Nucleus accumbens (tissue), 56 donors: ENCODE measurements at regions not wholly inside any gene's neighbourhood (a gene's known extent, or its start where the extent isn't known, plus 50 kb on each side); places are given as distances from the start of the nearest gene placed in this dataset.
"Not testable (repeated sequence)": the region's sequence is repeated elsewhere in the genome, so short reads cannot be mapped to it uniquely, and the experiment has no call there.

Experiments
- DNase-seq, 56 donors: peaks; one replicate each; lab custom pipeline; 2025; lab: John Stamatoyannopoulos, UW

GRCh38 chr5:97568382-97568781 is 385.3 kb upstream of the RIOK2 start:
- DNase-seq = no peak

GRCh38 chr5:97570242-97570641 is 387.2 kb upstream of the RIOK2 start:
- DNase-seq = no peak

- no peak for DNase-seq
Measured at GRCh38 chr5:97575322-97575721, 392.3 kb upstream of the RIOK2 start.

- DNase-seq = no peak
Measured at GRCh38 chr5:97576956-97577355, 393.9 kb upstream of the RIOK2 start.

- DNase-seq = not testable (repeated sequence)
Measured at GRCh38 chr5:97579977-97580376, 396.9 kb upstream of the RIOK2 start.

- DNase-seq = no peak
Measured at GRCh38 chr5:97580746-97581145, 397.7 kb upstream of the RIOK2 start.

GRCh38 chr5:97591781-97592180 is 408.7 kb upstream of the RIOK2 start:
- no peak for DNase-seq

GRCh38 chr5:97600486-97600885 is 417.4 kb upstream of the RIOK2 start:
- no peak for DNase-seq

- no peak for DNase-seq
Measured at GRCh38 chr5:97601651-97602050, 418.6 kb upstream of the RIOK2 start.

- DNase-seq = no peak
Measured at GRCh38 chr5:97606531-97606930, 423.5 kb upstream of the RIOK2 start.

- DNase-seq = no peak
Measured at GRCh38 chr5:97608501-97608900, 425.5 kb upstream of the RIOK2 start.

- DNase-seq = no peak
Measured at GRCh38 chr5:97618721-97619120, 435.7 kb upstream of the RIOK2 start.

- DNase-seq = no peak
Measured at GRCh38 chr5:97623441-97623840, 440.4 kb upstream of the RIOK2 start.

GRCh38 chr5:97624886-97625285 is 441.8 kb upstream of the RIOK2 start:
- DNase-seq = no peak

- DNase-seq = no peak
Measured at GRCh38 chr5:97627272-97627671, 444.2 kb upstream of the RIOK2 start.

- DNase-seq = no peak
Measured at GRCh38 chr5:97628031-97628430, 445.0 kb upstream of the RIOK2 start.

GRCh38 chr5:97628807-97629206 is 445.8 kb upstream of the RIOK2 start:
- no peak for DNase-seq

GRCh38 chr5:97629276-97629675 is 446.2 kb upstream of the RIOK2 start:
- peak in 8 of 56 donors; percentile 0 to 15 (median 6) for DNase-seq

GRCh38 chr5:97635553-97635952 is 452.5 kb upstream of the RIOK2 start:
- DNase-seq = no peak

- DNase-seq = no peak
Measured at GRCh38 chr5:97636766-97637165, 453.7 kb upstream of the RIOK2 start.

GRCh38 chr5:97641081-97641480 is 458.0 kb upstream of the RIOK2 start:
- no peak for DNase-seq

GRCh38 chr5:97644206-97644605 is 461.2 kb upstream of the RIOK2 start:
- DNase-seq = no peak

GRCh38 chr5:97644896-97645295 is 461.8 kb upstream of the RIOK2 start:
- DNase-seq = no peak

GRCh38 chr5:97657239-97657638 is 474.2 kb upstream of the RIOK2 start:
- no peak for DNase-seq
